ENCODE measurements at regions not wholly inside any gene's neighbourhood (a gene's known extent, or its start where the extent isn't known, plus 50 kb on each side); places are given as distances from the start of the nearest gene placed in this dataset.

GRCh38 chr16:73206151-73206707, 158.3 kb upstream of the ZFHX3 start:
- TF ChIP-seq POLR2A (IDR thresholded peaks at IDR 0.05; ENCODE audit: low read length) (no peak), GATA1 (IDR thresholded peaks at IDR 0.05; ENCODE audit: low read depth, low read length) (no peak)
